ENCODE measurements at regions not wholly inside any gene's neighbourhood (a gene's known extent, or its start where the extent isn't known, plus 50 kb on each side); places are given as distances from the start of the nearest gene placed in this dataset.
"Not testable (repeated sequence)": the region's sequence is repeated elsewhere in the genome, so short reads cannot be mapped to it uniquely, and the experiment has no call there.

GRCh38 chr3:115204475-115204874, 57.4 kb upstream of the ZBTB20 start:
- no peak for DNase-seq

- DNase-seq: peak; percentile 84
Measured at GRCh38 chr3:115208066-115208750, 61.1 kb upstream of the ZBTB20 start.

GRCh38 chr3:115211810-115212492, 64.9 kb upstream of the ZBTB20 start:
- DNase-seq: no peak

- DNase-seq: no peak
Measured at GRCh38 chr3:115212615-115213014, 65.5 kb upstream of the ZBTB20 start.

- not testable (repeated sequence) for DNase-seq
Measured at GRCh38 chr3:115213052-115213451, 66.0 kb upstream of the ZBTB20 start.

- no peak for DNase-seq
Measured at GRCh38 chr3:115217292-115217677, 70.2 kb upstream of the ZBTB20 start.

GRCh38 chr3:115217678-115218451, 70.8 kb upstream of the ZBTB20 start:
- DNase-seq: peak; percentile 6

GRCh38 chr3:115218859-115219258, 71.8 kb upstream of the ZBTB20 start:
- no peak for DNase-seq

GRCh38 chr3:115224687-115225086, 77.6 kb upstream of the ZBTB20 start:
- no peak for DNase-seq

- DNase-seq: no peak
Measured at GRCh38 chr3:115226844-115227445, 79.9 kb upstream of the ZBTB20 start.

GRCh38 chr3:115227461-115227860, 80.4 kb upstream of the ZBTB20 start:
- no peak for DNase-seq

- no peak for DNase-seq
Measured at GRCh38 chr3:115228266-115228665, 81.2 kb upstream of the ZBTB20 start.

- DNase-seq: no peak
Measured at GRCh38 chr3:115232167-115232566, 85.1 kb upstream of the ZBTB20 start.

- no peak for DNase-seq
Measured at GRCh38 chr3:115233021-115233420, 85.9 kb upstream of the ZBTB20 start.

GRCh38 chr3:115236496-115236895, 89.4 kb upstream of the ZBTB20 start:
- no peak for DNase-seq

- peak; percentile 92 for DNase-seq
Measured at GRCh38 chr3:115239717-115240116, 92.6 kb upstream of the ZBTB20 start.

GRCh38 chr3:115244350-115244749, 97.3 kb upstream of the ZBTB20 start:
- no peak for DNase-seq

GRCh38 chr3:115245438-115245837, 98.3 kb upstream of the ZBTB20 start:
- no peak for DNase-seq

GRCh38 chr3:115245899-115246298, 98.8 kb upstream of the ZBTB20 start:
- DNase-seq: no peak

GRCh38 chr3:115246461-115247020, 99.5 kb upstream of the ZBTB20 start:
- DNase-seq: no peak

GRCh38 chr3:115248274-115248673, 101.2 kb upstream of the ZBTB20 start:
- no peak for DNase-seq

GRCh38 chr3:115251509-115251908, 104.4 kb upstream of the ZBTB20 start:
- DNase-seq: no peak

- no peak for DNase-seq
Measured at GRCh38 chr3:115252679-115253078, 105.6 kb upstream of the ZBTB20 start.
